DND-41 (cell line): ENCODE measurements at regions not wholly inside any gene's neighbourhood (a gene's known extent, or its start where the extent isn't known, plus 50 kb on each side); places are given as distances from the start of the nearest gene placed in this dataset.

ENCODE experiments used
- ATAC-seq: fragments of 200-7000 bp; cut with Tn5 transposase; 3 replicates; pipeline ENCODE4 v1.9.1; 2021; ENCODE audit warnings: low read depth; ENCODE audit not compliant: insufficient read depth
- DNase-seq: peaks from one replicate; pipeline ENCODE4 v3.0.0-alpha.2; 2020
- H2AFZ ChIP-seq: 2 replicates; pipeline ENCODE4 v1.6.0; 2012; ENCODE audit warnings: low read depth, low read length
- H3K27ac ChIP-seq: 2 replicates; pipeline ENCODE4 v1.5.1; 2012; ENCODE audit warnings: low read length, inconsistent platforms
- H3K27me3 ChIP-seq: fragments of 200-600 bp; sonication (generic); 2 replicates; pipeline ENCODE4 v1.6.0; 2012; ENCODE audit warnings: low read length, mild to moderate bottlenecking, inconsistent platforms; ENCODE audit not compliant: insufficient read depth, poor library complexity
- H3K36me3 ChIP-seq: 2 replicates; pipeline ENCODE4 v1.5.1; 2012; ENCODE audit warnings: low read length, inconsistent platforms; ENCODE audit not compliant: insufficient read depth
- H3K4me1 ChIP-seq: 2 replicates; pipeline ENCODE4 v1.5.1; 2012; ENCODE audit warnings: mild to moderate bottlenecking, low read length; ENCODE audit not compliant: insufficient read depth
- H3K4me2 ChIP-seq: 2 replicates; pipeline ENCODE4 v1.6.0; 2012; ENCODE audit warnings: mild to moderate bottlenecking, moderate library complexity, low read length, inconsistent platforms; ENCODE audit not compliant: insufficient read depth
- H3K4me3 ChIP-seq, 2 experiments: fragments of 200-600 bp in 1 of 2; shearing (Covaris generic) in 1 of 2; 2 replicates each; pipeline ENCODE4 v1.5.1; 2012 to 2016; ENCODE audit warnings: inconsistent platforms in 2 of 2, low read length in 2 of 2, mild to moderate bottlenecking in 2 of 2, low read depth in 1 of 2, moderate library complexity in 1 of 2
- H3K79me2 ChIP-seq: 2 replicates; pipeline ENCODE4 v1.6.0; 2012; ENCODE audit warnings: low read length, inconsistent platforms; ENCODE audit not compliant: insufficient read depth
- H3K9ac ChIP-seq: 2 replicates; pipeline ENCODE4 v1.6.0; 2012; ENCODE audit warnings: low read depth, mild to moderate bottlenecking, inconsistent platforms, low read length, moderate library complexity
- H3K9me3 ChIP-seq: 2 replicates; pipeline ENCODE4 v1.5.1; 2012; ENCODE audit warnings: low read length, moderate library complexity, mild to moderate bottlenecking, inconsistent platforms; ENCODE audit not compliant: insufficient read depth, severe bottlenecking
- H4K20me1 ChIP-seq: 2 replicates; pipeline ENCODE4 v1.6.0; 2012; ENCODE audit warnings: low read length; ENCODE audit not compliant: insufficient read depth
- EZH2 ChIP-seq: IDR thresholded peaks from 3 replicates; pipeline ENCODE4 v1.6.1; 2012; ENCODE audit warnings: borderline replicate concordance, low read depth, mild to moderate bottlenecking, moderate library complexity, low read length, inconsistent platforms; ENCODE audit not compliant: severe bottlenecking
- TF ChIP-seq, protein P1 (sequence below): IDR thresholded peaks from 2 replicates; pipeline ENCODE4 v1.5.1; 2012; ENCODE audit warnings: borderline replicate concordance, low read length, moderate library complexity, mild to moderate bottlenecking; ENCODE audit not compliant: poor library complexity, severe bottlenecking; ENCODE audit errors: extremely low read depth

DNA sequence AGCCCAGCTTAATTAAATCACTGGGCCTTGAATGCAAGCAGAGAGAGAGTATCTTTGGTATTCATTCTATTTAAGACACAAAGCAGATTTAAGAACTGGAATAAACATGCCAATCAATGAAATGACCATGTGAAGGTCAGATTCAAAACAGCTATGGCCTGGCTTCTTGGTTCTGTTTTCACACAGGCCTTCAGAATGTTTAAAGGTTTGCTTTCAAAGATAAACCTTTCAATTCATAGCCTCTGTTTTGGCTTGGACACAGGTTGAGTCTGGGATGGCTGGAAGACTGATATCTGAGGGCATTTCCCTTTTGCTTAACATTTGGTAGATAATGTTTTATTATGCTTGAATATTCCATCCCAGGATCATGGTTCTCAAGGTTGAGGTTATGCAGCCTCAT, 244.4 kb upstream of the KBTBD8 start:
- H3K27ac ChIP-seq = no peak overlapping the region

DNA sequence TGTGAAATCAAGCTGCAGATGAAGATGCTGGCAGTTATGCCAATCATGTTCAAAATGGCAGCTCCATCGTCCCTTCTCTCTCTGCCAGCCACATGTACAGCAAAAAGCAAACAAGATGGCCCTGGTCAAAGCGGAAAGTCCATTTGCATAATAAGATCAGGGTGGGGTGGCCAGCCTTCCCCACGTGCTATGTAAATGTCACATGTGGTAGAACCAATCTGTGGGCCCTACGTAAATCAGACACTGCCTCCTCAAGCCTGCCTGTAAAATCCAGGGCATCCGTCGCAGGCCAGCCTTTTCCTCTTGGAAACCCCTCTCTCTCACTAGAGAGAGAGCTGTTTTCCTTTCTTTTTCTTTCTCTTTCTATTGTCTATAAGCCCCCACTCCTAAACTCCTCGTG, 243.5 kb upstream of the KBTBD8 start:
- H3K27me3 ChIP-seq = no peaks in the 10 kb centered on the region
- no peak for TF ChIP-seq EZH2
- TF ChIP-seq, protein P1, sequence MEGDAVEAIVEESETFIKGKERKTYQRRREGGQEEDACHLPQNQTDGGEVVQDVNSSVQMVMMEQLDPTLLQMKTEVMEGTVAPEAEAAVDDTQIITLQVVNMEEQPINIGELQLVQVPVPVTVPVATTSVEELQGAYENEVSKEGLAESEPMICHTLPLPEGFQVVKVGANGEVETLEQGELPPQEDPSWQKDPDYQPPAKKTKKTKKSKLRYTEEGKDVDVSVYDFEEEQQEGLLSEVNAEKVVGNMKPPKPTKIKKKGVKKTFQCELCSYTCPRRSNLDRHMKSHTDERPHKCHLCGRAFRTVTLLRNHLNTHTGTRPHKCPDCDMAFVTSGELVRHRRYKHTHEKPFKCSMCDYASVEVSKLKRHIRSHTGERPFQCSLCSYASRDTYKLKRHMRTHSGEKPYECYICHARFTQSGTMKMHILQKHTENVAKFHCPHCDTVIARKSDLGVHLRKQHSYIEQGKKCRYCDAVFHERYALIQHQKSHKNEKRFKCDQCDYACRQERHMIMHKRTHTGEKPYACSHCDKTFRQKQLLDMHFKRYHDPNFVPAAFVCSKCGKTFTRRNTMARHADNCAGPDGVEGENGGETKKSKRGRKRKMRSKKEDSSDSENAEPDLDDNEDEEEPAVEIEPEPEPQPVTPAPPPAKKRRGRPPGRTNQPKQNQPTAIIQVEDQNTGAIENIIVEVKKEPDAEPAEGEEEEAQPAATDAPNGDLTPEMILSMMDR = no peak
- H3K4me1 ChIP-seq = no peaks in the 10 kb centered on the region
- DNase-seq (no peak), ATAC-seq (no peak)
- no peaks in the 10 kb centered on the region for H3K79me2 ChIP-seq
- no peaks in the 10 kb centered on the region for H4K20me1 ChIP-seq
- no peak overlapping the region for H3K4me2 ChIP-seq
- no peak overlapping the region for H3K27ac ChIP-seq
- H3K9me3 ChIP-seq = no peaks in the 10 kb centered on the region
- H3K36me3 ChIP-seq = no peaks in the 10 kb centered on the region
- no peak overlapping the region for H2AFZ ChIP-seq
- H3K9ac ChIP-seq = no peak overlapping the region
- no peak overlapping the region for H3K4me3 ChIP-seq

More for the DNA sequence above, 244.4 kb upstream of the KBTBD8 start:
- Histone ChIP-seq H3K4me1 (no peaks in the 10 kb centered on the region), H2AFZ (no peak overlapping the region), H3K36me3 (no peaks in the 10 kb centered on the region), H4K20me1 (no peaks in the 10 kb centered on the region), H3K79me2 (no peaks in the 10 kb centered on the region), H3K4me3 (no peak overlapping the region), H3K9me3 (no peaks in the 10 kb centered on the region), H3K4me2 (no peak overlapping the region), H3K9ac (no peak overlapping the region), H3K27me3 (no peaks in the 10 kb centered on the region)
- TF ChIP-seq, protein P1 = no peak
- TF ChIP-seq EZH2 = no peak
- no peak for ATAC-seq
- DNase-seq = no peak

DNA sequence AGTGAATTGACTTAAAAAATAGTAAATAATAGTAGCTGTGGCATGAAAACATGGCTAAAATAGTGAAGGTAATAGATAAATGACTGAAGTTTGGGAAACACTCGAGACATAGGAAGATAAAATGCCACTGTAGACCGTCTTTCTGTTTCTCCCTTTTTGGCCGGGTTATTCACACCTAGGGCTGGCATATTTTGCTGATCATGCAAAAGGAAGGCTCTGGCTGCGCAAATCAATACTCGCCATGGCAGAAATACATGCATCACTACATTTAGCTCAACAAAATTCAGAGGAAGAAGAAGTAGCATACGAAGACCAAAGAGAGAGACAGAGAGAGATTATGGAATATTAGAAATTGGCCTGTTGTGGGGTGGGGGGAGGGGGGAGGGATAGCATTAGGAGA, 242.2 kb upstream of the KBTBD8 start:
- H3K4me1 ChIP-seq = no peaks in the 10 kb centered on the region
- H3K27me3 ChIP-seq = no peaks in the 10 kb centered on the region
- no peak for ATAC-seq
- H3K4me3 ChIP-seq = no peak overlapping the region
- H3K36me3 ChIP-seq = no peaks in the 10 kb centered on the region
- no peak for TF ChIP-seq EZH2
- TF ChIP-seq, protein P1 = no peak
- no peaks in the 10 kb centered on the region for H3K9me3 ChIP-seq
- no peaks in the 10 kb centered on the region for H3K79me2 ChIP-seq
- no peak overlapping the region for H3K9ac ChIP-seq
- no peaks in the 10 kb centered on the region for H4K20me1 ChIP-seq
- no peak for DNase-seq
- no peak overlapping the region for H3K27ac ChIP-seq
- no peak overlapping the region for H2AFZ ChIP-seq
- H3K4me2 ChIP-seq = no peak overlapping the region

DNA sequence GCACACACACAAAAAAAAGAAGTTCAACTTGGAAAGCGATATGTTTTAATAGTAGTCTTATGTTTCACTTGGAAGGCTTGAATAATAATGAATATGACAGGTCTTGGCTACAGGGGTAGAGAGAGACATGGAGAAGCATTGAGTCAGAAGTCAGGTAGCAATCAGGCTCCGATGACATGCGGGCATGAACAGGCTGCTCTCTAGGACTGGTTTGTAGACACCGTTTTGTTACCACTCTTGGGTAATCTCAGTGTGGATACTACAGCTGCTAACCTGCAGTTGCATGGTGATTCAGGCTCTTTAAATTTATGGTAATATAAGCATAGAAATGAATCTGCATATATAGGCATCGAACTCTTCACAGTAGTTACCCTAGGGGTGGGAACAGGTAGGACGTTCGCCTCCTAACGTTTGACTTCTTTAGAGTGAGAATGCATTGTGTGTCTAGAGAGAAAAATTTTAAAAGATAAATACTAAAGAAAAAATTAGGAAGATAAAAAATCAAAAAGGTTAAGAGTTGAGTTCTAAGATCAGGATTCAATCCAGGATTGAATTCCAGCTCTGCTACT, 241.6 kb upstream of the KBTBD8 start:
- no peak for DNase-seq
- H3K4me1 ChIP-seq = no peaks in the 10 kb centered on the region
- no peaks in the 10 kb centered on the region for H3K79me2 ChIP-seq
- no peak overlapping the region for H2AFZ ChIP-seq
- no peak overlapping the region for H3K4me2 ChIP-seq
- no peak overlapping the region for H3K4me3 ChIP-seq
- TF ChIP-seq, protein P1 = no peak
- TF ChIP-seq EZH2 = no peak
- H4K20me1 ChIP-seq = no peaks in the 10 kb centered on the region
- H3K9me3 ChIP-seq = no peaks in the 10 kb centered on the region
- H3K9ac ChIP-seq = no peak overlapping the region
- no peaks in the 10 kb centered on the region for H3K27me3 ChIP-seq
- no peak for ATAC-seq
- no peaks in the 10 kb centered on the region for H3K36me3 ChIP-seq
- no peak overlapping the region for H3K27ac ChIP-seq
